ENCODE measurements at regions not wholly inside any gene's neighbourhood (a gene's known extent, or its start where the extent isn't known, plus 50 kb on each side); places are given as distances from the start of the nearest gene placed in this dataset.

DNA sequence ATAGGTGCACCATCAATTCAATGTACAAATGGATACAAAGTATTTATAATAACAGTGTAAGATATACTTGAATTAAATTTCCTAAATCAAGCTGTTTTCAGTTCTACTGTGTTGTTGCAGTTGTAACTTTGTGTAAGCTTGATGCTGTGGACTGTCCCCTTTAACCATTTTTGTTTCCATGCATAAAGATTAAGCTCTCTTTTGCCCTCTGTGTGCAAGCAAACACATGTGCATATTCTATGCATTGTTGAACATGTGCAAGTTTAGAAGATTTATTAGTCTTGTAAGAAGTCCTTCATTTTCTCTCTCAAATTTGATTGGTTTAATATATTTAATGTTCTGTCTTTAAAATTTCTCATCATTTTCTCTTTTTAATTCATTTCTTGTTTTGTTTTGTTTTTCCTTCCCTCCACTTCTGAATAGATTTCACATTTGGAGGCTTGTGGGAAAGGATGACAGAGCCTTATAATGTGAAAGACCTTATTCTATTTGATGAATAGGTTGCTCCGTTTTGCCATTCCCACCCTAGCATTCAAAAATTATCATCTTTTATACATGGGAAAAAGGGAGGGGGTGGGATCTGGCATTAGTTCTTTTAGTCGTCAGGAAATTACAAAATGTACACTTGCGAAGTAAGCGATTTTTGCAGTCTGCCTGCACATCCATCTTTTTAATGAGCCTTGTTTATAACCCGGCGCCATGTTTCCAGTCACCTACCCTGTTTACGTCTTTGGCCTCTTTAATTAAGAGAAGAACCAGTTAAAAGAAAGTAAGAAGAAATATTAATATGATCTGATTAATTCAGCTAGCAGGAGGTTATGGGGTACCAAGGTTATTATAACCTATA, 961.5 kb upstream of the NR2F2 start:
- no peak for DNase-seq (ENCODE audit: low read depth in 2 of 2)

DNA sequence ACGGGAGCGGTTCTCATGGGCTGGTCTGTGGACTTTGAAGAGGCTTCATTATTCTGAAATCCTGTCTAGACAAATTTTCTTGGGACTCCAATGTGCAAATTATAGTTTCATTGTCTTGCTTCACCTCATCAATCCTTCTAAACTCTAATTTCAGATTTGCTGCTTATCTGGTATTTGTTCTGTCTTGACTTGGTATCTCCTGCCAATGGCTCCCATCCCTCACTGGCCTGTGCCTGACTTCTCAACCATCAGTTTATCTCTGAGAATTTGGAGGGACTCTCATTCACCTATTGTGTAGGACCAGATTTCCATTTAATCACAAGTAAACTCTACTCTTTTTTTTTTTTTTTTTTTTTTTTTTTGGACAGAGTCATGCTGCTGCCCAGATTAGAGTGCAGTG, 960.2 kb upstream of the NR2F2 start:
- no peak for DNase-seq (ENCODE audit: low read depth in 2 of 2)

DNA sequence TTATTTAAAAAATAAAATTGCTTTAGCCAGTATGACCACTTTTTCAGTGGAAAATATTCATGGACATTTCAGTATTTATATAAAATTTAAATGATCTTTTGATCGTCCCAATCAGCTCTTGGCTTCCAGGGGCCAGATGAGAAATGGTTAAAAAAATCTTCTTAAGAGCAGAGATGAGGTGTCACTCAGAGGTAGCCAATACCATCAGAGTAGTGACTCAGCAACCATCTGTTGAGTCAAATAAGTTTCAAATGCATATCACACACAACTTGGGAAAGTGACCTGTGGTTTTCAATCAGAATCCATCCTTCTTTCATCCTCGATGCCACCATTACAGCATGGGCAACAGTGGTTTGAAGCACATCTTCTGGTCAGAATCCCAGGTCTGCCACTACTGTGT, 958.8 kb upstream of the NR2F2 start:
- DNase-seq (ENCODE audit: low read depth in 2 of 2) = no peak

DNA sequence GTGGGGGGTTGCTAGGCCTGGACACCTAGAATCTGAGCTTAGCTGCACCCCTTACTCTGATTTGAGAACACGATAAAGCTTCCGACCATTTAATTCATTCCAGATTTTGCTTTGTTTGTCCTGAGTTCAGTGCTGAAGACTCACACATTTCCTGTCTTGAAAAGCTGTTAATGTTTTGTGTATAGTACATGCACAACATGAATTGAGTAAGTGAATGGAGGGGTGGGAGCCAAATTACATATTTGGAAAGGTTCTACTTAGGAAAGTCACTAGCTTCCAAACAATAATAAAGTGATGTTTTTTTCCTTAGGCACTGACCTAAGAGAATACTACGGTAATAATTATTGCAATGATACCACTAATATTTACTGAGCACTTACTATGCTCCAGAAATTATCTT, 955.2 kb upstream of the NR2F2 start:
- DNase-seq (ENCODE audit: low read depth in 2 of 2) = no peak

DNA sequence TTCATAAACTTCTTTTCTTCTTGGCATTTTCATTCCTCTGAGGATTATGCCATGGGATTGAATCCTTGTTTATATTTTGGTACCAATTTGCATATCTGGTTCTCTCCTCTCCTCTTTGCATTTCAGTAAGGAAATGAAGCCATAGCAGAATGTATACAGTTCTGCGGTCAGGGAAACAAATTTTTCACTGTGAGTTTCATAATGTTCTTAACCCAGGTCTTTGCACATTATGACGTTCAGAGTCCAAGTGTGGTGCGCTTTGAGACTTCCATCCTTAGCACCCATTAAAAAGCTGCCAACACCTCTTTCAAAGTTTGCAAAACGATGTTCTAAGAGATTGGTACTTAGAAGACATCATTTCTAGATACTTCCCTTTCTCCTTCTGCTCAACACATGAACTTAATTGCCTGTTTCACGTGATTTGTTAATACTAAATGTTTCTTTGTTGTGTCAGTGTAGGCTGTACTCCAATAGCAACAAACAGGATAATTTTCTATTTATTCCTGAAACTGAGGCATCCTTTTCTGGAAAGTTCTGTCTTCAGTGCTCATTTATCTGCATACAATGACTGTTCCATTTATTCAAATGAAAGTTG, 953.1 kb upstream of the NR2F2 start:
- DNase-seq (ENCODE audit: low read depth in 2 of 2) = no peak

DNA sequence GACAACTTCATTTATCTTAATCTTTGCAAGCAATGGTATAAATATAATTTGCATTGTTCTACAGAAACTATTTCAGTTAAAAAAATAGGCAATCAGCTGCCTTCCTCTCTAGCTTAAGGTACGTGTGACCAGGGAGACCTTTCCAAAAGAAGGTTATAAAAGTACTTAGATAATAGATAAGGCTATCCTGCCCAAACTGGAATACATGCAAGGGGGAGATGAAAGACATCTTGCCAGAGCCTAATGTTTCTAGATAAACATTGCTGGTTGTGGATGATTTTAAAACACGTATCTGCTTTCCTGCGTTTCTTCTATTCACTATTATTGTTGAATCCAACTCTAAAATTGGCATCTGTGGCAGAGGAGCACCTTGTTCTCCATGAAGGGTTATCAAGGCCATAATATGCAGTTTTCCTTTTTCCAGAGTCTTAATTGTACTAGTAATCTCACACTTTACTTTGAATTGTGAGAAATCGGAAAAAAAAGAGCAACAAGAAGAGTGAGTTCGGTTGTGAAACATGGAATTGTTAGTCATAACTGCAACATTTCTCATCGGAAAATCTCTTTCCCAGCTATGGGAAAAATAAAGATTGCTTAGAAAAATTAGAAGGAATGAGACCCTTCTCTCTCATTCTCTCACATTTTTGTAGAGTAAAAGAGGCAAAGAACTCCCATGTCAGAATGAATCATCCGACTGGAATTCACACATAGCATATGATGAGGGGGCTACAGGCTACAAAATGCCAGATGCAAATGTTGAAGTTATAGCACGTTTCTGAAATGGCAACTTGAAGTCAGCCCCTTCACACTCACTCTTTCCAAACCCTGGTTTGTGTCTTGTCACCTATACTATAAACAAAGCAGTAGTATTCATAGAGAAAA, 936.1 kb upstream of the NR2F2 start:
- DNase-seq (ENCODE audit: low read depth in 2 of 2) = no peak

DNA sequence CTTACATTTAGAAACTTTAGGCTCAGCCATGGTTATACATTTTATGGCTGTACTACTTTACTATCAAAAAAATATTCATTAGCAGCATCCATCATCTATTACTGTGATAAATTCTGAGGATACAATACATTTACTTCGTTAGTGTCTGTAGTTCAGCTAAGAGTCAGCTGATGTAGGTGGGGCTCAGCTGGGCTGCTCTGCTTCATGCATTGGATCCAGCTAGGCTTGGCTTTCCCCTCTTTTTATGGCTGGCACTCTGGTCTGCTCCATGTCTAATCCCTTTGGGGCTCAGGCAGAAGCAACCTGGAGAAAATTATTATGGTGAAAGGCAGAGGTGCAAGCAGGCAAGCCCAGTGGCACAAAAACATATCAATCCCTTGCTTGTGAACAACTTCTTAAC, 930.1 kb upstream of the NR2F2 start:
- DNase-seq (ENCODE audit: low read depth in 2 of 2) = no peak

DNA sequence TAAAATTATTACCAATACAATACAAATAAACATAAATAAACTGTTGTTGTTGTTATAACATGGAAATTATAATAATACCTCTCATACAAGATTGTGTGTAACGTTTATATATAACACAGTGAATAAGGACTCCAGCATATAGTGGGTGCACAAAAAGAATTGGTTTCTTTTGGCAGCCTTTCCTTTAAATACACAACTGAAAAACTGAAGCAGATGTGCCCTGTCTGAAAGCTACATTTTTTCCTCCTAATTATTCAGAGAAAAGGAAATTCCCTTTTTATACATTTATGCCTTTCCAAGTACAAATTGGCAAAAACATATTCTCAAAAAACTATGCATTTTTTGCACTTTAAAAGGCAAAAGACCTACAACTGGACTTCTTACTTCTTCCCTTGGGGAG, 928.9 kb upstream of the NR2F2 start:
- DNase-seq (ENCODE audit: low read depth in 2 of 2) = no peak

DNA sequence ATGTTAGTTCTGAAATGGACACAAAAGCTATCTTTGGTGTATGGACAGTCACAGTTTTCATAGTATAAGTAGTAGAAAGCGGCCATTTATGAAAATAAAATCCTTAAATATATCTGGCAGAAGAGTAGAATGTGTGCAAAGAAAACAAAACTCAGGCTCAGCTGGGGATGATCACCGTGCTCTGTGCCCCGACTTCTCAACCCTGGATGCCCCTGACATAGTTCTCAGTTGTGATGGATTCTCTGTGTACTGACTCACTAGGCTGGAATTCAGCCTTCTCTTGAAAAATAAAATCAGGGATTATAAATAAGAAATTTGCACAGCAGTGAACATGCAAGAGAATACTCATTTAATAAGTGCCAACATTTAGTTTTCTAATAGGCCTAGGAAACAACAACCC, 925.1 kb upstream of the NR2F2 start:
- no peak for DNase-seq (ENCODE audit: low read depth in 2 of 2)

DNA sequence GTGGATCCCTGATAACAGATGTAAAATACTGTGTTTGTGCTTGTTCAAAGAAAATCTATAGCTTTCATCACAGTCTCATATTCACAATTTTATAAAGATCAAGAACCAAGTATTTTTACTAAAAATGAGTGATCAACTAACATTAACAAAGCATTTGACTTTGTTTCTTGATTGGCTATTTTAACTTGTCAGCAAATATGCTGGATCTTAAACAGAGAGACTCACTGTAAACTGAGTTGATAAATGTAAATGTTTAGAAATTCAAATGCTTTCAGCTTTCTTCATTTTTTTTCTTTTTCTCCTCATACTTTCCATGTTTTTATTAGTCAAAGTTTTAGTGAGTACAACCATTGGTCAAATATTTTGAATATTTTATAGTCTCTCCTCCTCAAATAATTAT, 923.0 kb upstream of the NR2F2 start:
- DNase-seq (ENCODE audit: low read depth in 2 of 2) = no peak

DNA sequence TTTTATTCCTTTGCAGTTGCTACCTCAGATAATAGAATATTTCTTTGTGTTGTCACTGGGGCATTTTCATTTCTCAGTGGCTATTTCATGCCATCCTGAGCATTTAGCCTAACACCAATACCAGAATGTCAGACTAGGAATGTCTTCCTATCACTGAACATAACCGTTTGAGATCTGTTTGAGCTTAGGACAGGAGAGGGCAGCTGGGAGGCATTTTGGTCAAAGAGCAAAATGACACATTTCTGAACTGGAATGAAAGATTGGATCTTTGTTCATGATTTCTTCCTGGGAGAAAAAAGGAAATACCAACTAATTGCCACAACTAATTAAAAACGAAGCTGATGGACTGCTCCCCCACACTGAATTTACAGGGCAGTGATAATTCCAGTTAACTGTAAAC, 921.3 kb upstream of the NR2F2 start:
- no peak for DNase-seq (ENCODE audit: low read depth in 2 of 2)

DNA sequence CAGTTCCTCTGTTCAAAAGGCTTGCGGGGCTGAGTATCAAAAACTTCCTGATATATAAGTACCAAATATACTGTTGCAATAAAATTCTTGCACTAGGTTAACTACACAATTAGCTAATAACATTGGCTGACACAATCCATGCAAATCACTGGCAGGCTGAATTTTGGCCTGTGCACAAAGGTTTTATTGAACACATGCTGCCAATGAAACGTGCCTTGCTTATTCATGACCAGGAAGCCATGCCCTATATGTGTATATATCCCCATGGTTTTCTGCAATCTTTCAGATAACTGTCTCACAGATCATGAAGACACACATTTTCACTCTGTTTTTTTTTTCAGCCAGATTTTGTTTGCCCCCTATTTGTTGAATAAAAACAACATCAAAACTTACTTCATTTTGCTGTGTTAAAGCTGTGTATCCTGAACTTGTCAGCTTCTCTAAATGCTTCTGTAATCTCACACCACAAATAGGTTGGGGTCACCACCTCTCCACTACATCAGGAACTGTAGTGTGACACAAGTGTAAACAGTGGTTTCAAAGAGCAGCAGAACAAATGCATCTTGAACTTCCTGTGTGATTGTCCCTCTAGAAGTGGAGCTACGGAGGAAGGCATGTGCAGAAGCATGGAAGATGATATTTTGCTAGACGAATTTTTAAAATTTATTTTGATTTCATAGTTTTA, 920.7 kb upstream of the NR2F2 start:
- no peak for DNase-seq (ENCODE audit: low read depth in 2 of 2)

DNA sequence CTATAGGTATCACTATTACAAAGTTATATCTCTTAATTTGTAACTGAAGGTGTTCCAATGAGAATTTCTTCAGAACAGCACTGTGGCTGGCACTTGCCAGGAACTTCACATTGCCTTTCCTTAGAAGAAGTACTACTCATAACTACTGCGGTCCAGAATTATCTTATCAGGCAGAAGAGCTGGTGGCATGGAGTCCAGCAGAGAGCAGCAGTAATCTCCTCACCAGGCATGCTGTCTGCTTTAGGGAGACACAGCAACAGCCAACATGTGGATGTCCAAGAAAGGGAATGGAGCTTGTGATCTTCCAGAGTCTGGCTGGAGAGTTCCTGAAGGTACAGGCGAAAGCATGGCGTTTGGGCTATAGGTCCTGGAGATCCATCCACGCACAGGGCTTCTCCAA, 919.7 kb upstream of the NR2F2 start:
- no peak for DNase-seq (ENCODE audit: low read depth in 2 of 2)

DNA sequence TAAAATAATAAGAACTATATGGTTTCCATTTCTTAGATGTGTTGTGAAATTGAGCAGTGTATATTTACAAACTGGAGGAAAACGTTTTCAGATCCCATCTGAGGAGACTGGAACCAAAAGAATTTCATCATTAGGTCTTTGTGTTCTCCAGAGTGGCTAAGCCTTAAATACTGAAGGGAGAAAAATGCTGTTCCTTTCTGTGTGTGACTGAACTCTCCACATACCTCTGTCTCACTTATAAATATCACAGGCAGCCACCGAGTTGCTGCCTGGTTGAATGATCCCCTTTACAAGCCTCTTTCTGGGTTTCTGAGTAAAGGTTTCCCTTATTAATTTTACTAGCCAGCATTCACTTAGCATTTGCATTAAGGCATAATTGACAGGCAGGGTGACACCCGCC, 913.9 kb upstream of the NR2F2 start:
- DNase-seq (ENCODE audit: low read depth in 2 of 2) = no peak

DNA sequence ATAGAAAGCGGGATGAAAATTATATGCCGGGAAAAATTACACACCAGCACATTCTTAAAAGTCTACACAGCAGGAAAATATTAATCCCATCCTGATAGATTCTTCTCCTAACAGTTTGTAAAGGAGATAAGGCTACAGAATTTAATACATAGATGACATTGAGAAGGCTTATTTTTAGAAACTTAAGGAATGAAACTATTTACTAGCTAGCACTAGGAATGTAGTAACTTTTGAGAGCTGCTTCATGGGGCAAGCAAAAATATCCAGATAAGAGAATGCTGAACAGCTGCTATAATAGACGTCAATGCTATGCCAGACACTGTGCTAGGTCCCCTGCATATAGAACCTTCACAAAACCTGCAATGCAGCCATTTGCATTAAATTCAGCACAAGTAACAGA, 912.7 kb upstream of the NR2F2 start:
- DNase-seq (ENCODE audit: low read depth in 2 of 2) = no peak

DNA sequence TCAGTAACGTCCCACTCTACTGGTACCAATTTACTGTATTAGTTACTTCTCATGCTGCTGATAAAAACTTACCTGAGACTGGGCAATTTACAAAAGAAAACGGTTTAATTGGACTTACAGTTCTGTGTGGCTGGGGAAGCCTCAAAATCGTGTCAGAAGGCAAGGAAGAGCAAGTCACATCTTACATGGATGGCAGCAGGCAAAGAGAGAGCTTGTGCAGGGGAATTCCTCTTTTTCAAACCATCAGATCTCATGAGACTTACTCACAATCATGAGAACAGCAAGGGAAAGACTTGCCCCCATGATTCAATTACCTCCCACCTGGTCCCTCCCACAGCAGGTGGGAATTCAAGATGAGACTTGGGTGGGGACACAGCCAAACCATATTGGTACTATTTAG, 908.2 kb upstream of the NR2F2 start:
- DNase-seq (ENCODE audit: low read depth in 2 of 2) = no peak

DNA sequence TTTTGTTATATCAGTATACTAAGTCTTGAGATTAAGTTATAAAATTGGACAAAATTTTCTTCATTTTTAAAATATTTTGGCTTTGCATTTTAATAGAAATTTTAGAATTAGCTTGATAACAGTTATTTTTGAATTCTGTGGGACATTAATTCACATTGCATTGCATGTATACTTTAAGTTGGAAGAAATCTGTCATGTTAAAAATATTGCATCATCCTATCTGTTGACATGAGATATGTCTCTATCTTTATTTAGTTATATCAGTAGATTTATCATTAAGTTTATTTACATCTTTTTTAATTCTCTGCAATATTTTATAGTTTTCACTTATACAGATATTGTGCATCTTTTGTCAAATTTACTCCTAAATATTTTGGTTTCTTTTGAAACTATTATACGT, 904.6 kb upstream of the NR2F2 start:
- DNase-seq (ENCODE audit: low read depth in 2 of 2) = no peak

DNA sequence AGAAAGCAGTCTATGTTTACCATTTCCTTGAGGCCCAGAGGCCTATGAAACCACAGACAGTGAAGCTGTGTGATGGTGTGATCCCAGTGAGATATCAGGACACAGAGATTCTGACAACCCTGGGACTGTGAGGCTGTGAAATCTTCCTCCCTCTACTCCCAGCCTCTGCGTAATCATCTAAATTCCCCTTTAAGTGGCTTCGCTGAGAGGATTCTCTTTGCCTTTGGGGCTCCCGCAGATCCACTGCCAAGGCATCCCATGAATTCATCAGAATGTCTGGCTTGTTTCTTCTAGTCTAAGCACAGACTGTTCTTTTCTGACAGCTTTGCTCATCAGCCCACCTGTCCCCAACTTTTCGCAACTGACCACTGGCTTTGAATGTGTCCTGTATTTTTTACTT, 901.2 kb upstream of the NR2F2 start:
- DNase-seq (ENCODE audit: low read depth in 2 of 2) = no peak

DNA sequence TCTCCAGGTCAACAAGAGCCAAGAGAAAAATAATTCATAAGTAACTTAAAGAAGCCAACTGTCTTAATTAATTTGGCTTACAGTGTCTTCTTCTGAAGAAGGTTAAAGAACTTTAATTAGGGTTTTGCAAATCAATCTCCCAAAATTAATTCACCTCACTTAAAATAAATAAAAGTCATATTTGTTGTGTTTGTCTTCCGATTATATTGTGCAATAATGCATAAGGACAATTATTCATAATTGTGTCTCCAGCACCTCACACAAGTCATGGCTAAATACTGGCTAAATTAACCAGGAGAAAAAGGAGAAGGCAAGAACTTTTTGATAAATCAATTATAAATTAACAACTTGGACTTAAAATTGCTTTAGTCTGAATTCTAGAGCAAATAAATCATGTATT, 899.0 kb upstream of the NR2F2 start:
- no peak for DNase-seq (ENCODE audit: low read depth in 2 of 2)

DNA sequence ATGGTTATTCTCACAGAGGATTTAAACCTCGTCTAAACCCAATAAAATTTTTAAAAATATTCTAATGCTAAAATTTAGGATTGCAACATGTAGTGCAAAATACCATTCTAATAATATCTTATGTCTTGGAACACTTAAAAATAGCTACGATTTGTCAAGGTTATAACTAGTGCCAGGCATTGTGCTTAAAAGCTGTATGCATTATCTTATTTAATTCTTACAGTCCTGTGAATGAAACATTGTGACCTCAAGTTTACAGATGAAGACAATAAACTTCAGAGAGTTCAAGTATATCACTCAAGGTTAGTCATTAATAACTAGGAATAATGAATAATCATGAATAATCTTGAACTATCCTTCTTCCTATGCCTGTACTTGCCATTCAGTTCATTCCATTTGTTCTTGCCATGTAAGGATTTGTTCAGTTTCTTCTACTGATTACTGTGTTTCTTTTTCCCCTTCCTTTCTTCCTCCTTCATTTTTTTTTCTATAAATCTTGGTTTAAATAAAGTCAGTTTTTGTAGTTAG, 897.6 kb upstream of the NR2F2 start:
- DNase-seq (ENCODE audit: low read depth in 2 of 2) = no peak

DNA sequence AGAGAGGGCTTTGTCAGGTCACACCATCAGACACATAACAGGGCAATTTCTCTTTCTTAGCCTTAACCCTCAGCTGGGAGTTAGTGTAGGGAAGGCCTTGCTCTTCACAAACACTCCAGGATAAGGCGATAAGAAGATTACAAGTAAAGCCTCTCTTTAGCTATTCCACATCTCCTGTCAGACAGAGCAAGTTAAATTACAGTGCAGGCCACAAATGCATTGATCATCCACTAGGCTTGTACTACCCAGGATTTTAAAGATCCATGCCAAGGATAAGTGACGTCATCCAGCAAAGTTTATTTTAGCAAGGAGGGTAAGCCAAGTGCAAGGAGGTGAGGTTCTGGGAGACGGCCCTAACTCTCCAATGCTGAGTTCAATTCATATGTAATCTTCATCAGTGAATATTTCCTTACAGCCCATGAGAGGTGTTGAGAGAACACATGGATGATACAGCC, 890.6 kb upstream of the NR2F2 start:
- DNase-seq (ENCODE audit: low read depth in 2 of 2) = no peak

DNA sequence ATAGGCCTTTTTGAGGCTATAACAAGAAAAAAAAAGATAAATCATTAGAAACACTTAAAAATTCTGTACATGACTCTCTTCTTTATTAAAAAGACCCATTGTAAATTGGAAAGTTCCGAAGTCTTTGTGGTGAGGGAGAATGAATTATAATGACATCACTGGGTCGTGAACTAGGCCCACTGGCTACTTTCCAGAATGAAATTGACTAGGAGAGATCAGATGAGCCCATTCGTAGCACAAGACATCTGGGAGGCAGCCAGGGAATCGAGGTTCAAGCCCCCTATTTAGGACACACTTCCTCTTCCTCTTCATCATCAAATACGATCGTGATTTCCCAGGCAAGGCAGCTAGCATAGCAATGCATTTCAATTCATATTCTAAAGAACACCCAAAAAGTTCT, 889.8 kb upstream of the NR2F2 start:
- DNase-seq (ENCODE audit: low read depth in 2 of 2) = no peak

Data from stimulated activated CD4-positive, alpha-beta T cell treated with anti-CD3 and anti-CD28 coated beads, Interleukin-4, amount 100 ng/mL, for 48 hours (primary cell).